H1 (cell line): ENCODE measurements at regions not wholly inside any gene's neighbourhood (a gene's known extent, or its start where the extent isn't known, plus 50 kb on each side); places are given as distances from the start of the nearest gene placed in this dataset.

Source experiments
- CTCF ChIP-seq, 3 experiments: IDR thresholded peaks; 1 replicate in 2 of 3; 2 replicates in 1 of 3; pipeline versions ENCODE4 v1.5.1 to v1.6.1; 2011; ENCODE audit warnings: low read length in 3 of 3, mild to moderate bottlenecking in 3 of 3, inconsistent platforms in 2 of 3, low read depth in 1 of 3, moderate library complexity in 1 of 3; ENCODE audit not compliant: insufficient read depth in 1 of 3; ENCODE audit errors: control extremely low read depth in 1 of 3
- NRF1 ChIP-seq: IDR thresholded peaks from 2 replicates; pipeline ENCODE4 v1.6.1; 2011; ENCODE audit warnings: mild to moderate bottlenecking, low read depth, low read length, improper control_type of control experiment
- POLR2AphosphoS5 ChIP-seq: IDR thresholded peaks from 2 replicates; pipeline ENCODE4 v1.6.1; 2011; ENCODE audit warnings: low read depth, low read length
- RNF2 ChIP-seq: fragments of 200-900, 300-1000 bp; sonication (generic); IDR thresholded peaks from 2 replicates; pipeline ENCODE4 v1.7.1; 2016; ENCODE audit warnings: borderline replicate concordance, low read depth, mild to moderate bottlenecking, antibody characterized with exemption, low read length; ENCODE audit not compliant: poor library complexity, severe bottlenecking; ENCODE audit errors: missing control alignments

DNA sequence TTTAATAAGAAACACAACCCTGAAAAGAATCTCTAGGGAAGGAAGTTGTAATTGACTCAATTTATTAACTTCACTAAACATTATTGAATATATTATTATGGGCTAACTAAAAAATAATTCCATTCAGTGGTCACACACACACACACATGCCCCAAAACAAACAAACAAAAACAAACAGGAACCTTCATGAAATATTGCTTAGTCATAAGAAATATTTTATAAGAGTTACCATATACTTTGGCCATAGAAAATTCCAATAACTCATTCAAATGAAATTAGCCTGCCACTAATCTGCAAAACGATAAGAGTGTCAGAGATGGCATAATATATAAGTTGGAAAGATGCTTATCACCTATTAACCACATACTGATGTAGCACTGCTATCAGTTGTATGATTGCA, 268.4 kb upstream of the AMIGO2 start:
- no peak for TF ChIP-seq RNF2
- no peak for TF ChIP-seq CTCF (IDR thresholded peaks at IDR 0.05; ENCODE audit: control extremely low read depth in 1 of 3, insufficient read depth in 1 of 3, low read depth in 1 of 3, low read length in 3 of 3)
- TF ChIP-seq POLR2AphosphoS5, result no peak
- TF ChIP-seq NRF1, result no peak
